NCI-H1105 (cell line): ENCODE measurements at regions not wholly inside any gene's neighbourhood (a gene's known extent, or its start where the extent isn't known, plus 50 kb on each side); places are given as distances from the start of the nearest gene placed in this dataset.
"Not testable (repeated sequence)": the region's sequence is repeated elsewhere in the genome, so short reads cannot be mapped to it uniquely, and the experiment has no call there.

Experiments
- DNase-seq: peaks from one replicate; lab custom pipeline; 2025; lab: John Stamatoyannopoulos, UW

DNA sequence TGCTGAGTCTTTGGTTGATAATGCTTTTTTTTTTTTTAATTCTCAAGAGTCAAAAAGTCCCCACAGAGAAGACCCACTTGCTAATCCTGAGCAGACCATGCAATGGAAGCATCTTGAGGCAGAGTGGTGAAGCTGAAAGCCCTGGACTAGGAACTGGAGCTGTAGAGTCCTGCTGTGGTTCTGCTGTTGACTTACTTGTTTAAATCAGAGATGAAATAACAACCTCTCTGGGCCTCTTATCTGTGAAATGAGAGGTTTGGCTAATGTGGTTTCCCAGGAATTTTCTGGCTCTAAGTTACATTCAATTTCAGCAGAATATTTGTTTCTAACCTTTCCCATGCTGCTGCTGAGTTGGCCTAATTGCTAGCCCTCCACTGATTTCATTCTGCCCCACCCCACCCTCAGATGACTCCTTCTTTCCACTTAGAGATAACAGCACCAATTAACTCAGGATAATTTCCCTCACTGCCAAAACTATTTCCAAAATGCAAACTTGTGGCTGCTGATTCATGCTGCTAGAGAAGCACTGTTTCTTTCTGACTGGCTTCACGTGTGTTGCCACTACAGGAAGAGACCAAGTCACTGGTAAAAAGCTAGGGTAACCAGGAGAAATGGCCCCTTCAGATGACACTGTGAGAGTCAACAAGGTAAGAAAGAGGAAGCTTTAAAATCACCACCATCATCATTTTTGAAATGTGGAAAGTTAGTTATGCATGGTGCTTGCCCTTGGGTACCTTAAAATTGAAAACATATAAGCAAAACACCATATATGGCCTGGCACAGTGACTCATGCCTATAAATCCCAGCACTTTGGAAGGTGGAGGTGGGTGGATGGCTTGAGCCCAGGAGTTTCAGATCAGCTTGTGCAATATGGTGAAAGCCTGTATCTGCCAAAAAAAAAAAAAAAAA, 326.4 kb downstream of the DCHS2 start:
- DNase-seq: no peak

DNA sequence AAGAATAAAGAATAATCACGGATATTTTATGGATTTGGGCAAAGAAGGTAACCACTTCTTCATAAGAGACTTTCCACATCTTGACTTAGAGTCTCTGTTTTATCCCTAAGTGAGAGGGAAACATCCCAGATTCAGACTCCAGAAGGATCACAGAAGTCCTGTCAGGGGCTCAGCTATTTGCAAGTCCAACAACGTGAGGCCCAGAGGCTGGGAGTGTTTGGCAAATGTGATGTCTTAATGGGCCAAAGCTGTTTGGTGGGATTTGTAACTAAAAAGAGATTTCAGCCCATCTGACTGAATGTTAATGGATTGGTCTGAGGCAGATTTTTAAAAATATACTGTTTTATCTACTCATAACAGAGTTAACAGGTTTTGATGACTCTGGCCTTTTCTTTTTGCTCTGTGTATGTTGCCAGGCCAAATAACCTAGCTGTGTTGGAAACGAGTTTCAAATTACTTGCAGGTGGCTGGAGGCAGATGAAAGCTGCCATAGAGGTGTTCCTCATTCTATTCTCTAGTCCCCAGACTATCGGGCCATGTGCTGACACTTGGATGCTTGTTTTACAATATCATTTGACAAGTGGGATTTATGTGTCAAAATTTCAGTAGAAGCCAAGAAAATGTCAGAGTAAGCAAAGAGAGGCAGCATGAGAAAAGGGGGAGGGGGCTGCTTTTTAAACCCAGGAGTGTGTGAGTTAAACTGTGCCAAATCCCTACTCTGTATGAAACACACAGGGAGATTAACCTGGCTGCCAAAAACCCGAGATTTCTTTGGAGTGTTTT, 330.9 kb downstream of the DCHS2 start:
- no peak for DNase-seq

DNA sequence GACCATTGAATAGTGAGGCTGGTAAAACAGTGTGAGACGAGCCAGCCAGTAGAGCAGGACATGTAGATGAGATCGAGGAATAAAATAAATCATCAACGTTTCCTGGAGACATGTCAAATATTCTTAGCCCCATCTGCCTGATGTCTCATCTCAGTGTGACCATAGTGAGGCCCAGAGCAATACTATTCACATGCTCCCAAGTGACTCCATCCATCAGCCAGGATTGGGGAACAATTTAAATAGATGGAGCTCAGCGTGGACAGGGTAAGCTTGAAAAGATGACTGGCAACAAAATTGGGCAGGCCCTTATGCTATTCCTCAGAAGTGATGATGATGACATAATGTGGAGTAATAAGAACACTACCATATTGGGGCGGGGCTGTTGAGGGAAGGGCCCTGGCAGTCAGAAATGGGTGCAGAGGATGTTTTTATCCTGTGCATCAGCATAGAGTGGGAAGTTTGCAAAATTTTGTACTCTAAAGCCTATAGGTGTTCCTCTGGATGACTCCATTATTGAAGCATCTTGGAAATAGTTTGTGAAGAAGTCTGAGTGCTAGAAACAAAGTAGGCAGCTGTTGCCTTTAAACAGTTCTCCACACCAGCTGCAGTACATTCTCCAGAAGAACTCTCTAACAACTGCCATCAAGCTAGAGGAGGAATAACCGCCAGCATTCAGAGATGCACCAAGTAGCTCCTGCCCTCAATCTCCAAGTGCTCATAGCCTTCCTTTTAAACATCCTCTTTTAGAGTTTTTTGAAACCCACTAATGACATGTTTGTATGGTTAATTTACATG, 333.0 kb downstream of the DCHS2 start:
- DNase-seq: no peak

GRCh38 chr4:154152546-154152945, 339.1 kb downstream of the DCHS2 start:
- DNase-seq: no peak

DNA sequence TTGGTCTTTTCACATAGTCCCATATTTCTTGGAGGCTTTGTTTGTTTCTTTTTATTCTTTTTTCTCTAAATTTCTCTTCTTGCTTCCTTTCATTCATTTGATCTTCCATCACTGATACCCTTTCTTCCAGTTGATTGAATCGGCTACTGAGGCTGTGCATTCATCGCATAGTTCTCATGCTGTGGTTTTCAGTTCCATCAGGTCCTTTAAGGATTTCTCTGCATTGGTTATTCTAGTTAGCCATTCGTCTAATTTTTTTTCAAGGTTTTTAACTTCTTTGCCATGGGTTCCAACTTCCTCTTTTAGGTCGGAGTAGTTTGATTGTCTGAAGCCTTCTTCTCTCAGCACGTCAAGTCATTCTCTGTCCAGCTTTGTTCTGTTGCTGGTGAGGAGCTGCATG, 342.4 kb downstream of the DCHS2 start:
- not testable (repeated sequence) for DNase-seq

- DNase-seq: no peak
Measured at GRCh38 chr4:154143720-154144119, 347.9 kb downstream of the DCHS2 start.

DNA sequence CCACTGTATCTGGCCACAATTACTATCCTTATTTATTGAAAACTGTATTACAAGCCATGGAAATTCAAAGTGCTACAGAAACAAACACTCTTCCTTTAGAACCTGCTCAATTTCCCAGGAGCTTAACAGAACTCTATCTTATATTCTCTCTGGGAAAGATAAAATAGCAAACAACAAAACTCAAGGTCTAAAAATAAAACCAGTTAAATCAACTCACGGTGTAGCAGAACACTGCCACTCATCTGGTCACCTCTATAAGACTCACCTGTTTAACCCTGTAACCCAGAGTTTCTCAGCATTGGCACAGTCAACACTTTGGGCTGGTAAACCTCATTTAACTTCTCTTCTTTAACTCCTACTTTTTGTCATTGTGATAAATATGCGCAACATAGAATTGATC, 348.9 kb downstream of the DCHS2 start:
- DNase-seq: no peak

- DNase-seq: no peak
Measured at GRCh38 chr4:154140869-154141268, 350.7 kb downstream of the DCHS2 start.

- no peak for DNase-seq
Measured at GRCh38 chr4:154137320-154137905, 348.5 kb upstream of the SFRP2 start.

- DNase-seq: no peak
Measured at GRCh38 chr4:154135576-154135975, 346.7 kb upstream of the SFRP2 start.

DNA sequence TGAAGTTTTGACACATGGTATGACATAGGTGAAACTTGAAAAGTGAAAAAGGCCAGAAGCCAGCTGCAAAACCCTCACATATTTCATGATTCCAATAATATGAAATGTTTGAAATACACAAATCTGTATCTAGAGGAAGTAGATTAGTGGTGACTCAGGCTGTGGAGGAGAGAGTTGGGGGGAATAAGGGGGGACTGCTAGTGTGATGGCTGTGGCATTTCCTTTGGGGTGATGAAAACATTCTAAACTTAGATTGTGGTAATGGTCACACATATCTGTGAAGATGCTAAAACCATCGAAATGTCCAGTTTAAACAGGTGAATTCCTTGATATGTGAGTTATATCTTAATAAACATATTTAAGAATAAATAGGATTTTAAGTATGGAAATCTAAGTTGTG, 343.5 kb upstream of the SFRP2 start:
- no peak for DNase-seq

GRCh38 chr4:154126276-154126675, 337.4 kb upstream of the SFRP2 start:
- DNase-seq: no peak

GRCh38 chr4:154125340-154125739, 336.5 kb upstream of the SFRP2 start:
- no peak for DNase-seq

DNA sequence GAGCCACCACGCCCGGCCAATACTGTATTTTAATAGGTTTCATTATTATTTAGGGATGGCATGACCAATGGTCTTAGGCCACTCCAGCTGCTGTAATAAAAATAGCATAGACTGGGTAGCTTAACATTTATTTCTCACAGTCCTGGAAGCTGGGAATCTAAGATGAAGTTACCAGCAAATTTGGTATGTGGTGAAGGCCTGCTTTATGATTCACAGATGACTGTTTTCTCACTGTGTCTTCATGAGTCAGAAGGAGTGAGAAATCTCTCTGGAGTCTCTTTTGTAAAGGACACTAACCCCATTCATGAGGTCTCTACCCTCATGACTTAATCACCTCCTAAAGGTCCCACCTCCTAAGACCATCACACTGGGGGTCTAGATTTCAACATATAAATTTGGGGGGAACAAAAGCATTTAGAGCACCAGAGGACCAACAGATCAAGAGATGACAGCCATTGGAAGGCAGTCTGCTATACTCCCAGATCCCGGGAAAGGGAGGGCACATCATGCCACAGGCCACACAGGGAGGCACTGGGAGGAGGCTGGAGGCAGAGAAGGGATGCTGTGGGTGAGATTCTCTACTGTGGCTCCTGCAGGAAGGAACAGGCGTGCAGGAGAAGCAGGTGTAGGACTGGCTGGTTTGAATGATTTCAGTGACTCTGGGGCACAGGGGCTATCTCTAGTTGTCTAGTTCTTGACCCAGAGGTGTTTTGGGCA, 335.8 kb upstream of the SFRP2 start:
- no peak for DNase-seq

GRCh38 chr4:154123897-154124296, 335.0 kb upstream of the SFRP2 start:
- DNase-seq: no peak

GRCh38 chr4:154120690-154121345, 331.9 kb upstream of the SFRP2 start:
- no peak for DNase-seq

- no peak for DNase-seq
Measured at GRCh38 chr4:154120006-154120676, 331.3 kb upstream of the SFRP2 start.

DNA sequence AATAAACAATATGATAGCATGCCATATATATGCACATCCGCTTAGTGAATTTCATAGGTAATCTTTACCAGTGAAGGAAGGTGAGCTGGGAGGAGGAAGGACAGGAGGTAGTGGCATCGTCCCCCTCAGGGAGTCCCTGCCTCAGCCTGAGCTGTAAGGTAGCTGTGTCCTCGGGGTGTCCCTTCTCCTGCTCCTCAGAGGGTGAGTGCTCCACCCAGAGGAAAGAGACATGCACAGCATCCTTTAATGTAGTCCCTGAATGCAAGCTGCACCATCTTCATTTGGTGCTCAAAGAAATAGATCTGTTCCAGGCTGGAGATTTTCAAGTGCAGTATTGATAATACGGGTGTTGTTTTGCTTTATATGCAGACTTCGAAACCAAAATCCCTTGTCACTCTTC, 330.4 kb upstream of the SFRP2 start:
- no peak for DNase-seq

- DNase-seq: not testable (repeated sequence)
Measured at GRCh38 chr4:154117726-154118125, 328.8 kb upstream of the SFRP2 start.

- no peak for DNase-seq
Measured at GRCh38 chr4:154107337-154107736, 318.5 kb upstream of the SFRP2 start.
